IPS-18a (cell line): ENCODE measurements at regions not wholly inside any gene's neighbourhood (a gene's known extent, or its start where the extent isn't known, plus 50 kb on each side); places are given as distances from the start of the nearest gene placed in this dataset.

Experiments
- H3K27ac ChIP-seq: one replicate; pipeline ENCODE4 v1.5.1; 2013; ENCODE audit warnings: low read length
- H3K27me3 ChIP-seq: one replicate; pipeline ENCODE4 v1.6.1; 2013; ENCODE audit warnings: mild to moderate bottlenecking, low read length; ENCODE audit not compliant: control insufficient read depth, insufficient read depth
- H3K36me3 ChIP-seq: one replicate; pipeline ENCODE4 v1.6.1; 2013; ENCODE audit warnings: low read depth, low read length; ENCODE audit not compliant: control insufficient read depth
- H3K4me1 ChIP-seq: one replicate; pipeline ENCODE4 v1.6.1; 2013; ENCODE audit warnings: low read depth, low read length; ENCODE audit not compliant: control insufficient read depth
- H3K4me3 ChIP-seq: one replicate; pipeline ENCODE4 v1.5.1; 2013; ENCODE audit warnings: low read length
- H3K9ac ChIP-seq: one replicate; pipeline ENCODE4 v1.6.1; 2013; ENCODE audit warnings: mild to moderate bottlenecking, low read length, moderate library complexity
- H3K9me3 ChIP-seq: one replicate; pipeline ENCODE4 v1.6.1; 2013; ENCODE audit warnings: low read depth, low read length; ENCODE audit not compliant: control insufficient read depth

GRCh38 chr21:19870682-19871081 is 1127.5 kb upstream of the NCAM2 start:
- Histone ChIP-seq H3K9me3 (no peaks in the 10 kb centered on the region), H3K27ac (no peak overlapping the region), H3K36me3 (no peaks in the 10 kb centered on the region), H3K4me1 (peaks cover 5% of the 10 kb centered on the region), H3K9ac (no peak overlapping the region), H3K27me3 (no peaks in the 10 kb centered on the region), H3K4me3 (no peak overlapping the region)

- Histone ChIP-seq H3K9me3 (no peaks in the 10 kb centered on the region), H3K27ac (no peak overlapping the region), H3K36me3 (no peaks in the 10 kb centered on the region), H3K4me1 (no peaks in the 10 kb centered on the region), H3K27me3 (no peaks in the 10 kb centered on the region), H3K9ac (no peak overlapping the region), H3K4me3 (no peak overlapping the region)
These were observed 1123.7 kb upstream of the NCAM2 start for GRCh38 chr21:19874521-19874920.

GRCh38 chr21:19878133-19878532 is 1120.1 kb upstream of the NCAM2 start:
- no peaks in the 10 kb centered on the region for H3K36me3 ChIP-seq
- no peaks in the 10 kb centered on the region for H3K4me1 ChIP-seq
- no peak overlapping the region for H3K4me3 ChIP-seq
- no peak overlapping the region for H3K9ac ChIP-seq
- H3K9me3 ChIP-seq = no peaks in the 10 kb centered on the region
- H3K27ac ChIP-seq = no peak overlapping the region
- H3K27me3 ChIP-seq = no peaks in the 10 kb centered on the region

- H3K27ac ChIP-seq = no peak overlapping the region
- H3K4me3 ChIP-seq = no peak overlapping the region
- no peak overlapping the region for H3K9ac ChIP-seq
- no peaks in the 10 kb centered on the region for H3K36me3 ChIP-seq
- no peaks in the 10 kb centered on the region for H3K4me1 ChIP-seq
- no peaks in the 10 kb centered on the region for H3K27me3 ChIP-seq
- H3K9me3 ChIP-seq = no peaks in the 10 kb centered on the region
These were observed 1098.6 kb upstream of the NCAM2 start for GRCh38 chr21:19899645-19900044.

GRCh38 chr21:19900149-19900548 is 1098.1 kb upstream of the NCAM2 start:
- H3K4me3 ChIP-seq = no peak overlapping the region
- no peak overlapping the region for H3K27ac ChIP-seq
- no peak overlapping the region for H3K9ac ChIP-seq
- H3K36me3 ChIP-seq = no peaks in the 10 kb centered on the region
- no peaks in the 10 kb centered on the region for H3K4me1 ChIP-seq
- no peaks in the 10 kb centered on the region for H3K27me3 ChIP-seq
- H3K9me3 ChIP-seq = no peaks in the 10 kb centered on the region

- Histone ChIP-seq H3K36me3 (no peaks in the 10 kb centered on the region), H3K27me3 (no peaks in the 10 kb centered on the region), H3K9ac (no peak overlapping the region), H3K4me3 (no peak overlapping the region), H3K27ac (no peak overlapping the region), H3K9me3 (no peaks in the 10 kb centered on the region), H3K4me1 (no peaks in the 10 kb centered on the region)
These were observed 1089.8 kb upstream of the NCAM2 start for GRCh38 chr21:19908390-19908789.

GRCh38 chr21:19914028-19914427 is 1084.2 kb upstream of the NCAM2 start:
- Histone ChIP-seq H3K4me1 (no peaks in the 10 kb centered on the region), H3K27ac (no peak overlapping the region), H3K9me3 (no peaks in the 10 kb centered on the region), H3K27me3 (no peaks in the 10 kb centered on the region), H3K4me3 (no peak overlapping the region), H3K9ac (no peak overlapping the region), H3K36me3 (no peaks in the 10 kb centered on the region)

GRCh38 chr21:19921211-19921610 is 1077.0 kb upstream of the NCAM2 start:
- H3K4me1 ChIP-seq = no peaks in the 10 kb centered on the region
- no peak overlapping the region for H3K27ac ChIP-seq
- no peaks in the 10 kb centered on the region for H3K27me3 ChIP-seq
- no peak overlapping the region for H3K4me3 ChIP-seq
- no peaks in the 10 kb centered on the region for H3K9me3 ChIP-seq
- no peak overlapping the region for H3K9ac ChIP-seq
- no peaks in the 10 kb centered on the region for H3K36me3 ChIP-seq

GRCh38 chr21:19922122-19922521 is 1076.1 kb upstream of the NCAM2 start:
- Histone ChIP-seq H3K27ac (no peak overlapping the region), H3K4me1 (no peaks in the 10 kb centered on the region), H3K9me3 (no peaks in the 10 kb centered on the region), H3K27me3 (no peaks in the 10 kb centered on the region), H3K9ac (no peak overlapping the region), H3K4me3 (no peak overlapping the region), H3K36me3 (no peaks in the 10 kb centered on the region)

GRCh38 chr21:19935467-19935866 is 1062.7 kb upstream of the NCAM2 start:
- H3K4me1 ChIP-seq = no peaks in the 10 kb centered on the region
- no peaks in the 10 kb centered on the region for H3K9me3 ChIP-seq
- H3K27ac ChIP-seq = no peak overlapping the region
- no peak overlapping the region for H3K9ac ChIP-seq
- H3K36me3 ChIP-seq = no peaks in the 10 kb centered on the region
- no peaks in the 10 kb centered on the region for H3K27me3 ChIP-seq
- no peak overlapping the region for H3K4me3 ChIP-seq

- Histone ChIP-seq H3K27ac (no peak overlapping the region), H3K36me3 (no peaks in the 10 kb centered on the region), H3K9me3 (no peaks in the 10 kb centered on the region), H3K4me1 (no peaks in the 10 kb centered on the region), H3K27me3 (no peaks in the 10 kb centered on the region), H3K4me3 (no peak overlapping the region), H3K9ac (no peak overlapping the region)
These were observed 1060.6 kb upstream of the NCAM2 start for GRCh38 chr21:19937619-19938018.

GRCh38 chr21:19941626-19942025 is 1056.6 kb upstream of the NCAM2 start:
- Histone ChIP-seq H3K9ac (no peak overlapping the region), H3K27me3 (no peaks in the 10 kb centered on the region), H3K9me3 (no peaks in the 10 kb centered on the region), H3K4me3 (no peak overlapping the region), H3K27ac (no peak overlapping the region), H3K36me3 (no peaks in the 10 kb centered on the region), H3K4me1 (no peaks in the 10 kb centered on the region)
